ENCODE measurements at regions not wholly inside any gene's neighbourhood (a gene's known extent, or its start where the extent isn't known, plus 50 kb on each side); places are given as distances from the start of the nearest gene placed in this dataset.
"Not testable (repeated sequence)": the region's sequence is repeated elsewhere in the genome, so short reads cannot be mapped to it uniquely, and the experiment has no call there.

- Histone ChIP-seq H3K4me3 (no peak overlapping the region), H3K27me3 (no peaks in the 10 kb centered on the region), H3K9me3 (no peaks in the 10 kb centered on the region), H3K4me2 (no peak overlapping the region), H3K9ac (no peak overlapping the region), H3K4me1 (no peaks in the 10 kb centered on the region), H4K20me1 (no peaks in the 10 kb centered on the region), H3K27ac (no peak overlapping the region), H3K36me3 (no peaks in the 10 kb centered on the region)
- TF ChIP-seq Cebpa-rat (IDR thresholded peaks at IDR 0.05): no peak
Observed at GRCh38 chr5:7087719-7088297, 308.1 kb upstream of the ADCY2 start.

GRCh38 chr5:7088849-7089248 lies 307.1 kb upstream of the ADCY2 start:
- no peak overlapping the region for H3K27ac ChIP-seq
- no peaks in the 10 kb centered on the region for H3K9me3 ChIP-seq
- no peak for TF ChIP-seq Cebpa-rat (IDR thresholded peaks at IDR 0.05)
- no peaks in the 10 kb centered on the region for H3K36me3 ChIP-seq
- H3K4me1 ChIP-seq: no peaks in the 10 kb centered on the region
- no peak overlapping the region for H3K4me3 ChIP-seq
- no peaks in the 10 kb centered on the region for H3K27me3 ChIP-seq
- H3K4me2 ChIP-seq: no peak overlapping the region
- H4K20me1 ChIP-seq: peaks cover 3% of the 10 kb centered on the region; the same call in 1 of the 2 replicates
- H3K9ac ChIP-seq: no peak overlapping the region

DNA sequence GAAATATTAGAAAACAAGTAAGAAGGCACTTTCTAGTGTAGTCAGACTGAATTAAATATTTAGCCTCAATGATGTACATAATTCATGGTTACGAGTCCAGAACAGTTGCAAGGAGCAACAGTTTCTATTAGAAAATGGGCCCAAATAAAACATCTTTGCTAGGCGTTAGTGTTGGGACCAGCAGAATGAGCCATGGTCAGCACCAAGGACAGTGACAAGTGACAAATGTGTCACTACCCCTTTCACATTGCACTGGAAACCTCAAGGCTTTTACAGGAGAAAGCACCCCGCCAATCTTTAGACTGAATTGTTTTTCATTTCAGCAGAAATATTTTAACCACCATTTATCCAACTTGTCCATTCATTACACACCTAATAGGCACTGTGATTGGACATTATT lies 301.3 kb upstream of the ADCY2 start:
- no peaks in the 10 kb centered on the region for H3K4me1 ChIP-seq
- no peaks in the 10 kb centered on the region for H3K27me3 ChIP-seq
- TF ChIP-seq Cebpa-rat (IDR thresholded peaks at IDR 0.05): no peak
- H3K27ac ChIP-seq: no peak overlapping the region
- no peak overlapping the region for H3K9ac ChIP-seq
- no peaks in the 10 kb centered on the region for H3K36me3 ChIP-seq
- H3K9me3 ChIP-seq: no peaks in the 10 kb centered on the region
- peaks cover 5% of the 10 kb centered on the region; the same call in 1 of the 2 replicates for H4K20me1 ChIP-seq
- H3K4me2 ChIP-seq: no peak overlapping the region
- no peak overlapping the region for H3K4me3 ChIP-seq

GRCh38 chr5:7096294-7096693 lies 299.6 kb upstream of the ADCY2 start:
- no peaks in the 10 kb centered on the region for H3K4me1 ChIP-seq

DNA sequence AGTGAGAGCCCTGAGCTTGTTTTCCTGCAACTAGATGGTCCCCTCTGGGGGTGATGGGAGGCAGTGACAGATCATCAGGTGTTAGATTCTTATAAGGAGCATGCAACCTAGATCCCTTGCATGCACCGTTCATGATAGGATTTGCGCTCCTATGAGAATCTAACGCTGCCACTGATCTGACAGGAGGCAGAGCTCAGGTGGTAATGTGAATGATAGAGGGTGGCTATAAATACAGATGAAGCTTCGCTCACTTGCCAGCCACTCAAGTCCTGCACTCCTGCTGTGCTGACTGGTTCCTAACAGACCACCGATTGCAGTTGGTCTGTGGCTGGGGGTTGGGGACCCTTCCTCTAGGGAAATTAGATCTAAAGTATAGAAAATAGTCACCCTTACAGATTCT lies 290.6 kb upstream of the ADCY2 start:
- H3K4me1 ChIP-seq: no peaks in the 10 kb centered on the region
- H3K9me3 ChIP-seq: no peaks in the 10 kb centered on the region
- H3K4me2 ChIP-seq: no peak overlapping the region
- no peak overlapping the region for H3K9ac ChIP-seq
- no peak for TF ChIP-seq Cebpa-rat (IDR thresholded peaks at IDR 0.05)
- H3K27ac ChIP-seq: no peak overlapping the region
- H3K4me3 ChIP-seq: no peak overlapping the region
- H3K36me3 ChIP-seq: no peaks in the 10 kb centered on the region
- H4K20me1 ChIP-seq: no peaks in the 10 kb centered on the region
- H3K27me3 ChIP-seq: no peaks in the 10 kb centered on the region

More at GRCh38 chr5:7096294-7096693, 299.6 kb upstream of the ADCY2 start:
- no peak for TF ChIP-seq Cebpa-rat (IDR thresholded peaks at IDR 0.05)
- no peaks in the 10 kb centered on the region for H3K27me3 ChIP-seq
- no peak overlapping the region for H3K27ac ChIP-seq
- H3K9me3 ChIP-seq: no peaks in the 10 kb centered on the region
- no peaks in the 10 kb centered on the region for H3K36me3 ChIP-seq
- no peak overlapping the region for H3K4me3 ChIP-seq
- no peak overlapping the region for H3K9ac ChIP-seq
- no peak overlapping the region for H3K4me2 ChIP-seq
- H4K20me1 ChIP-seq: peaks cover 5% of the 10 kb centered on the region; the same call in 1 of the 2 replicates

DNA sequence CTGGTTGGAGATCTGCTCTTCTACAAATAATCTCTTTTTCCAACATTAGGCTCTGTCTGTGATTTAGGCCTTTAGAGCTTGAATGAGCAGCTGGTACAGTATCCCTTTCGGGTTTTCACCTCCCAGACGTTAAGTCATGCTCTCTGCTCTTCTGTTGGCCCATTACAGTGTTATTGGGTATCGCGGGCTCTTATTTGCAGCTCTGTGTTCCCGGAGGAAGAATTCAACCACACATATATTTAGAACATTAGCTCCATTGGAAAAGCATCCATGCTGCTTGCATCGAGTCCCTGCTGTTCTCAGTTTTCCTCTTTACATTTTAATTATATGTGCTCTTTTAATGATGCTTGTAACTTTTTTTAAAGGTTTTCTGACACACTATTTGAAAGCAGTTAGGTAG lies 278.0 kb upstream of the ADCY2 start:
- no peak overlapping the region for H3K9ac ChIP-seq
- no peak for TF ChIP-seq Cebpa-rat (IDR thresholded peaks at IDR 0.05)
- H3K36me3 ChIP-seq: no peaks in the 10 kb centered on the region
- no peak overlapping the region for H3K4me2 ChIP-seq
- no peak overlapping the region for H3K27ac ChIP-seq
- no peak overlapping the region for H3K4me3 ChIP-seq
- H3K4me1 ChIP-seq: no peaks in the 10 kb centered on the region
- H4K20me1 ChIP-seq: no peaks in the 10 kb centered on the region
- H3K9me3 ChIP-seq: no peaks in the 10 kb centered on the region
- H3K27me3 ChIP-seq: no peaks in the 10 kb centered on the region

DNA sequence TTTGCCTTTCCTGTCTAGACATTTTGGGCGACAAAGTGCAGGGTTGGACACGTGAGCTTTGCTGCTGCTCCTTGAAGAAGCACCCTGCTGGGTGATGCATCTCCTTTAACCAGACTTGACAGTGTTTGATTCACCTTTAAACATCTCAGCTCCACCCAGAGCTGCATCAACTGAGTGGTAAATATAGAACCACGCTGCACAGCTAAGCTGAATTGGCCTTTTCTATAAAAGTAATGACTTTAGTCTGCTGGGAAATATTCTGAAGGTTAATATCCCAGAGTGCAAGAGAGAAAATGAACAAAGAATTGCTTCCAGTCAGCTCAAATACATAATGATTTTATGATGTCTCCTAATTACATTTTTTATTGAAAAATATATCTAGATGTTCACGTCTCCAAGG lies 264.3 kb upstream of the ADCY2 start:
- Histone ChIP-seq H3K9ac (no peak overlapping the region), H3K4me1 (no peaks in the 10 kb centered on the region), H3K4me2 (no peak overlapping the region), H3K27ac (no peak overlapping the region), H3K9me3 (peaks cover 9% of the 10 kb centered on the region; the same call in 1 of the 2 replicates), H4K20me1 (no peaks in the 10 kb centered on the region), H3K36me3 (no peaks in the 10 kb centered on the region), H3K27me3 (no peaks in the 10 kb centered on the region), H3K4me3 (no peak overlapping the region)
- TF ChIP-seq Cebpa-rat (IDR thresholded peaks at IDR 0.05): no peak

DNA sequence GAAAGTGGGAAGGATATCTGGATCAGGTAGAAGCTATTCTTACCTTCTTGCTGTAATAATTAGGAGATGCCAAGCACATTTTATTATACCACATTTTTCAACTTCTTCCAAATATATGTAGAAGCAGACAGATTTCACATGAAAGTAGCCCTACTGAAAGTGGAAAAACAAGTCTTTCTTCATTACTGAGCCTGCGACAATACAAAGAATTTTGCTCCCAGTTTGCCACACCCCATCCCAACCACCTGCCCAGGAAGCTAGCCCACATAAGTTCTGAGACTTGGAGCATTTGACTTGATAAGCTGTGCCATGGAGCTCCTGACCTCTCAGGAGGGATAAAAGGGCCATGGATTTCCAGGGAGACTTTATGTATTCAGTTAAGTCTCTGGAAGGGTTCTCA lies 249.1 kb upstream of the ADCY2 start:
- Histone ChIP-seq H3K4me2 (no peak overlapping the region), H3K9me3 (no peaks in the 10 kb centered on the region), H3K27me3 (no peaks in the 10 kb centered on the region), H3K36me3 (no peaks in the 10 kb centered on the region), H3K27ac (no peak overlapping the region), H3K9ac (no peak overlapping the region), H3K4me3 (no peak overlapping the region), H3K4me1 (no peaks in the 10 kb centered on the region), H4K20me1 (no peaks in the 10 kb centered on the region)
- TF ChIP-seq Cebpa-rat (IDR thresholded peaks at IDR 0.05): no peak

DNA sequence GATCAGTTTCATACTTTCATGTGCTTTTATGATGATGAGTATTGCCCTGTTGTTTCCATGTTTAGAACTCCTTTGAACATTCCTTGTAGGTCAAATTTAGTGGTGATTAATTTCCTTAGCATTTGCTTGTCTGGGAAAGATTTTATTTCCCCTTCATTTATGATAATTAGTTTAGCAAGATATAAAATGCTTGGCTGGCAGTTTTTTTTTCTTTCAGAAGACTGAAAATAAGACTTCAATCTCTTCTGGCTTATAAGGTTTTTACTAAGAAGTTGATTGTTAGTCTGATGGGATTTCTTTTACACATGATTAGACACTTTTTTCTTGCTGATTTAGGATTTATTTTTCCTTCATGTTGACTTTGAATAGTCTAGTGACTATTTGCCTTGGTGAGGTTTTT lies 238.9 kb upstream of the ADCY2 start:
- Histone ChIP-seq H3K4me3 (no peak overlapping the region), H3K36me3 (no peaks in the 10 kb centered on the region), H3K9me3 (peaks cover 35% of the 10 kb centered on the region), H3K27me3 (no peaks in the 10 kb centered on the region), H3K4me1 (no peaks in the 10 kb centered on the region), H3K27ac (no peak overlapping the region), H3K4me2 (no peak overlapping the region), H4K20me1 (no peaks in the 10 kb centered on the region), H3K9ac (no peak overlapping the region)
- TF ChIP-seq Cebpa-rat (IDR thresholded peaks at IDR 0.05): no peak

- Histone ChIP-seq H3K4me1 (no peaks in the 10 kb centered on the region), H3K4me3 (no peak overlapping the region), H3K36me3 (no peaks in the 10 kb centered on the region), H3K9me3 (no peaks in the 10 kb centered on the region), H3K27ac (no peak overlapping the region), H3K9ac (no peak overlapping the region), H3K4me2 (no peak overlapping the region), H4K20me1 (no peaks in the 10 kb centered on the region), H3K27me3 (no peaks in the 10 kb centered on the region)
- TF ChIP-seq Cebpa-rat (IDR thresholded peaks at IDR 0.05): no peak
Observed at GRCh38 chr5:7169240-7169878, 226.6 kb upstream of the ADCY2 start.

GRCh38 chr5:7170785-7171184 lies 225.2 kb upstream of the ADCY2 start:
- H3K27me3 ChIP-seq, H3K4me2 ChIP-seq, H3K27ac ChIP-seq, H4K20me1 ChIP-seq, H3K4me3 ChIP-seq, H3K9me3 ChIP-seq, H3K4me1 ChIP-seq, H3K9ac ChIP-seq, H3K36me3 ChIP-seq: not testable (repeated sequence)
